ENCODE measurements at regions not wholly inside any gene's neighbourhood (a gene's known extent, or its start where the extent isn't known, plus 50 kb on each side); places are given as distances from the start of the nearest gene placed in this dataset.

GRCh38 chr6:134451529-134451928, 133.6 kb upstream of the SGK1 start:
- TF ChIP-seq EZH2 (IDR thresholded peaks at IDR 0.05) (no peak), CTCF (IDR thresholded peaks at IDR 0.05) (no peak), EZH2phosphoT487 (IDR thresholded peaks at IDR 0.05) (no peak)

Measured in neural progenitor cell (in vitro differentiated cells).